Tibial artery (tissue), 4 donors: ENCODE measurements at regions not wholly inside any gene's neighbourhood (a gene's known extent, or its start where the extent isn't known, plus 50 kb on each side); places are given as distances from the start of the nearest gene placed in this dataset.

Experiments
- DNase-seq, 2 donors: peaks; one replicate each; pipeline ENCODE4 v3.0.0-alpha.2; 2019
- H3K27ac ChIP-seq, 2 donors: fragments of 200-600 bp; sonication (generic) in 1 of 2; 1 replicate in 1 of 2; 2 replicates in 1 of 2; pipeline ENCODE4 v1.5.1; 2018 to 2019; ENCODE audit warnings: mild to moderate bottlenecking in 1 of 2
- H3K27me3 ChIP-seq, 2 donors: fragments of 200-600 bp; sonication (generic) in 1 of 2; one replicate each; pipeline versions ENCODE4 v1.5.1 to v1.6.0; 2016 to 2019
- H3K36me3 ChIP-seq, 3 donors: fragments of 200-600 bp; sonication (generic) in 2 of 3; one replicate each; pipeline ENCODE4 v1.5.1; 2016 to 2019; ENCODE audit warnings: mild to moderate bottlenecking in 2 of 3
- H3K4me1 ChIP-seq, 4 donors: fragments of 200-600 bp; sonication (generic) in 2 of 4; 1 replicate in 3 of 4; 2 replicates in 1 of 4; pipeline ENCODE4 v1.5.1; 2016 to 2019
- H3K4me3 ChIP-seq, 2 donors: fragments of 200-600 bp; sonication (generic) in 1 of 2; 1 replicate in 1 of 2; 2 replicates in 1 of 2; pipeline ENCODE4 v1.5.1; 2018 to 2019; ENCODE audit warnings: mild to moderate bottlenecking in 2 of 2
- H3K9me3 ChIP-seq, 3 donors: fragments of 200-600 bp; sonication (generic) in 1 of 3; one replicate each; pipeline ENCODE4 v1.5.1; 2016 to 2019
- intact Hi-C: fragments of 100-400 bp; cut with DNase I; formaldehyde crosslinking; loops from one replicate; pipeline ENCODE4 v1.15.0; 2023; ENCODE audit warnings: low total_unique reads
- TF ChIP-seq, protein P1 (sequence below), 2 experiments: fragments of 200-600 bp in 1 of 2; fragments of 450-650 bp in 1 of 2; IDR thresholded peaks; one replicate each; pipeline ENCODE4 v1.5.1; 2017 to 2019; ENCODE audit warnings: antibody characterized with exemption in 2 of 2, mild to moderate bottlenecking in 1 of 2, moderate library complexity in 1 of 2

DNA sequence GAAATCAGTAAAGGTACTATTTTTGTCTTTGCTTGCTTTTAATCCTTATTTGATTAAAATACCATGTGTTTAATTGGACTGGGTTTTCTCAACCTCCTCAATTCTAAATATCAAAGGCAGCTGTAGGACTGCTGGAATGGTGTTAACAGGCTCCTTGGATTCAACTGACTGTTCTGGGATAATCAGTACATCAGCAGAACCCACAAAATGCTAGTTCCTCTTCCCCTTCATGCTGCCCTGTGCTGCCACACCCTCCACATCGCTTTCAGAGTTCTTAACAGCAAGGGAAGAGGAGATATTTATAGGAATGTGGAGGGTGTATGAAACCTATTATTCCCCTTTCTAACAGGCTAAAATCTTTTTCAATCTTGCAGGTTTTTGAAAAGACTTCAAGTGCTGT, 82.4 kb downstream of the KCTD12 start:
- Histone ChIP-seq H3K4me1 (no peaks in the 10 kb centered on the region), H3K9me3 (no peaks in the 10 kb centered on the region), H3K27ac (no peak overlapping the region), H3K4me3 (no peak overlapping the region), H3K27me3 (no peaks in the 10 kb centered on the region), H3K36me3 (no peaks in the 10 kb centered on the region)
- intact Hi-C loops, result no loop called here
- DNase-seq, result peak in 1 of 2 donors; percentile 34
- TF ChIP-seq, protein P1, sequence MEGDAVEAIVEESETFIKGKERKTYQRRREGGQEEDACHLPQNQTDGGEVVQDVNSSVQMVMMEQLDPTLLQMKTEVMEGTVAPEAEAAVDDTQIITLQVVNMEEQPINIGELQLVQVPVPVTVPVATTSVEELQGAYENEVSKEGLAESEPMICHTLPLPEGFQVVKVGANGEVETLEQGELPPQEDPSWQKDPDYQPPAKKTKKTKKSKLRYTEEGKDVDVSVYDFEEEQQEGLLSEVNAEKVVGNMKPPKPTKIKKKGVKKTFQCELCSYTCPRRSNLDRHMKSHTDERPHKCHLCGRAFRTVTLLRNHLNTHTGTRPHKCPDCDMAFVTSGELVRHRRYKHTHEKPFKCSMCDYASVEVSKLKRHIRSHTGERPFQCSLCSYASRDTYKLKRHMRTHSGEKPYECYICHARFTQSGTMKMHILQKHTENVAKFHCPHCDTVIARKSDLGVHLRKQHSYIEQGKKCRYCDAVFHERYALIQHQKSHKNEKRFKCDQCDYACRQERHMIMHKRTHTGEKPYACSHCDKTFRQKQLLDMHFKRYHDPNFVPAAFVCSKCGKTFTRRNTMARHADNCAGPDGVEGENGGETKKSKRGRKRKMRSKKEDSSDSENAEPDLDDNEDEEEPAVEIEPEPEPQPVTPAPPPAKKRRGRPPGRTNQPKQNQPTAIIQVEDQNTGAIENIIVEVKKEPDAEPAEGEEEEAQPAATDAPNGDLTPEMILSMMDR (IDR thresholded peaks at IDR 0.05), result no peak

GRCh38 chr13:76800943-76801342, 85.3 kb downstream of the KCTD12 start:
- TF ChIP-seq, protein P1 (IDR thresholded peaks at IDR 0.05), result no peak
- no peak for DNase-seq
- intact Hi-C loops, result no loop called here

DNA sequence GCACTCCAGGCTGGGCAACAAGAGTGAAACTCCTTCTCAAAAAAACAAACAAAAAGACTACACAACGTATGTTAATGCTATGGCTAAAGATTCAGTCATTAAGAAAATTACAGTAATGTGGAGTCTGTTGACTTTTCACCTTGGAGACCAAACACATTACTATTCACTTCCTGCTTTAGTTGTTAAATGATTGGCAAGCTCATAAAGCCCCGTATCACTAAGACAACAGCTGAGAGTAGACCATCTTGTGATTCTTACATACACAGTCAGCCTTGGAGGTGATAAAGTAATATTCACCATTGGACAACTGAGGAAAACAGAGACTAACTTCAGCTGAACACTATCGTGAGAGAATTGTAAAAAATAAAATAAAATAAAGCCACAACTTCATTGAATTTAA, 86.5 kb downstream of the KCTD12 start:
- intact Hi-C loops, result no loop called here
- DNase-seq, result no peak
- no peaks in the 10 kb centered on the region for H3K27me3 ChIP-seq
- no peaks in the 10 kb centered on the region for H3K36me3 ChIP-seq
- TF ChIP-seq, protein P1 (IDR thresholded peaks at IDR 0.05), result no peak
- H3K4me3 ChIP-seq, result no peak overlapping the region
- no peak overlapping the region for H3K27ac ChIP-seq
- no peaks in the 10 kb centered on the region for H3K9me3 ChIP-seq
- no peaks in the 10 kb centered on the region for H3K4me1 ChIP-seq

More at GRCh38 chr13:76800943-76801342, 85.3 kb downstream of the KCTD12 start:
- Histone ChIP-seq H3K4me1 (no peaks in the 10 kb centered on the region), H3K27ac (no peak overlapping the region), H3K4me3 (no peak overlapping the region), H3K9me3 (no peaks in the 10 kb centered on the region), H3K36me3 (no peaks in the 10 kb centered on the region), H3K27me3 (no peaks in the 10 kb centered on the region)

- H3K9me3 ChIP-seq, result no peaks in the 10 kb centered on the region
- no peaks in the 10 kb centered on the region for H3K36me3 ChIP-seq
- intact Hi-C loops, result no loop called here
- no peak overlapping the region for H3K4me3 ChIP-seq
- H3K27ac ChIP-seq, result no peak overlapping the region
- no peak for DNase-seq
- TF ChIP-seq, protein P1 (IDR thresholded peaks at IDR 0.05), result no peak
- no peaks in the 10 kb centered on the region for H3K27me3 ChIP-seq
- no peaks in the 10 kb centered on the region for H3K4me1 ChIP-seq
Observed at GRCh38 chr13:76798037-76798436, 88.2 kb downstream of the KCTD12 start.

DNA sequence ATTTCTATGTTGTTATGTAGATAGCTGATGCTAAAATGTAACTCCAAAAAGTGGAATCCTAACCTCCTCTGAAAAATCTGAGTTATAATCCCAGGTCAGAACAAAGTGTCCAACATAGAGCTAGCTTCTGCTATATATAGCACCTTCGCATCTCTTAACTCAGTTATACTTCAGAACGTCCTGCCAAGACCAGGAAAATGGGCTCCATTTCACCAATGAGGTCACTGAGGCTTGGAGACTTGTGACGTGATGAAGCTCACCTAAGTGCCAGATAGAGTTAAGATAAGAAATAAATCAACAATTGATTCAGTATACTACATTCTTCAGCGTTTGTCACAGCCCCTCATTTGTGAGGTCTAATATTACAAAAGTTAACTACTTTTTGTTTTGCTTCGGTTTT, 88.8 kb downstream of the KCTD12 start:
- no peaks in the 10 kb centered on the region for H3K36me3 ChIP-seq
- H3K9me3 ChIP-seq, result no peaks in the 10 kb centered on the region
- no peak overlapping the region for H3K27ac ChIP-seq
- peaks cover 0 to 6% (median 2%) of the 10 kb centered on the region in 4 donors for H3K4me1 ChIP-seq
- intact Hi-C loops, result no loop called here
- TF ChIP-seq, protein P1 (IDR thresholded peaks at IDR 0.05), result no peak
- no peak overlapping the region for H3K4me3 ChIP-seq
- no peaks in the 10 kb centered on the region for H3K27me3 ChIP-seq
- no peak for DNase-seq

DNA sequence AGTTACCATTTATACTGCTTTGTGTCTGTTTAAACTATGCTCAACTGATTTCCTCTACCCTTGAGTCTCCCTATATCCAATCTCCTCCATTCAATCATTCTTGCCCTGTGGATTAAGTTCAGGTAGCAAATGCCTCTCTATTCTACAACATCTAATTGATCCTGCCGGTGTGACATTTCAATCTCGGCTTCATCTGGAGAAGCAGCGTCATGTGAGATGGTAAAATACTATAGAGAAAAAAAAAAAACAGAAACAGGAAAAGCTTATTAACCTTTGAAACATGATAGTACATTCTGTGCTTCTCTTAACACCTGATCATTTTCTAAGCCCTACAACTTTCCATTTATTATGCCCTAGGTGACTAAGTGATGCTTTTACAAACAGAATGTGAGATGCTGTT, 89.4 kb downstream of the KCTD12 start:
- Histone ChIP-seq H3K9me3 (no peaks in the 10 kb centered on the region), H3K27ac (no peak overlapping the region), H3K36me3 (no peaks in the 10 kb centered on the region), H3K4me1 (peaks cover 0 to 6% (median 2%) of the 10 kb centered on the region in 4 donors), H3K4me3 (no peak overlapping the region), H3K27me3 (no peaks in the 10 kb centered on the region)
- intact Hi-C loops, result no loop called here
- TF ChIP-seq, protein P1 (IDR thresholded peaks at IDR 0.05), result no peak
- no peak for DNase-seq
